DMS53 treated with DMSO at 0.1 percent for 48 hours (cell line): ENCODE measurements at regions not wholly inside any gene's neighbourhood (a gene's known extent, or its start where the extent isn't known, plus 50 kb on each side); places are given as distances from the start of the nearest gene placed in this dataset.

Experiments used
- DNase-seq: peaks from one replicate; lab custom pipeline; 2025; ENCODE audit not compliant: unreplicated experiment; lab: John Stamatoyannopoulos, UW

DNA sequence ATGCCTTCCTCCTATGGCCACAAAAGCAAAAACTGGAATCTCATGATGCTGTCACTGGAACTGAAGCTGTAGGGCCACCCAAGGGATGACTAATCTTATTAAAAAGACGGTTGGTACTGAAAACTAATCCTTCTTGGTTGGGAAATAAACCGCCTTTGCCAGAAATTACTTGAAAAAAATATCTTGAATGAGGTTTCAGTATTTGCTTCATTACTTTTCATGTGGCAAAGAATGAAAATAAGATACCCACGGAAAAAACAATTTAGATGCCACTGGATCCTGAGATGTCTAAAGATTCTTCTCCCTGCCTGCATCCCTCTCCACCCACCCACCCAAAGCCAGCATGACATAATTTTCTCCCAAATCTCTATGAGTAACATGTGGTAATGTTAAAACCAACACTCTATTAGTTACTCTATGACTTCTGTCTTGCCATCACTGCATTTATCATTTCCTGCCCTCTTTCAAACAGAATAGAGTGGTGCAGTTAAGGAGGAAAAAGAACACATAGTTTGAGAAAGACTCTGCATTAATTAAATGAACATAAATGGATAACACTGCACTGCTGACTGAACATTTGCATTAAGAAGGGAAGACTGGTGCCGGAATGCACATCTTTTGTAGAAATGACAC, 111.8 kb upstream of the DPH6 start:
- no peak for DNase-seq

DNA sequence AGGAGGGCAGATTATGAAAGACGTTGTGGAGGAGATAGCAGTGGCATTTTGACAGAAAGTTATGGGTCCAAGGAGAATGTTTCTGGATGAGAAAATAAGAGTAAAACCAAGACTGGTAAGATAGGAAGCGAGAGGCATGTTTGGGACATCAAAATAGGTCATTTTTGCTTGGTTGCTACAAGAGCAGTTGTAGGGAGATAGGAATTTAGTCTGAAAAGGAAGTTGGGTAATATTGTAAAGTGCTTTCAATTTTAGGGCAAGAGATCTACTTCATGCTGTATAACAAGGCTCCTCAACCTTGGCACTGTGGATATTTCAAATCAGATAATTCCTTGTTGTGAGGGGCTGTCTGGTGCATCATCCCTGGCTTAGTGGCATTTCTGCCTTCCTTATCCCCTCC, 118.0 kb upstream of the DPH6 start:
- DNase-seq, result no peak

DNA sequence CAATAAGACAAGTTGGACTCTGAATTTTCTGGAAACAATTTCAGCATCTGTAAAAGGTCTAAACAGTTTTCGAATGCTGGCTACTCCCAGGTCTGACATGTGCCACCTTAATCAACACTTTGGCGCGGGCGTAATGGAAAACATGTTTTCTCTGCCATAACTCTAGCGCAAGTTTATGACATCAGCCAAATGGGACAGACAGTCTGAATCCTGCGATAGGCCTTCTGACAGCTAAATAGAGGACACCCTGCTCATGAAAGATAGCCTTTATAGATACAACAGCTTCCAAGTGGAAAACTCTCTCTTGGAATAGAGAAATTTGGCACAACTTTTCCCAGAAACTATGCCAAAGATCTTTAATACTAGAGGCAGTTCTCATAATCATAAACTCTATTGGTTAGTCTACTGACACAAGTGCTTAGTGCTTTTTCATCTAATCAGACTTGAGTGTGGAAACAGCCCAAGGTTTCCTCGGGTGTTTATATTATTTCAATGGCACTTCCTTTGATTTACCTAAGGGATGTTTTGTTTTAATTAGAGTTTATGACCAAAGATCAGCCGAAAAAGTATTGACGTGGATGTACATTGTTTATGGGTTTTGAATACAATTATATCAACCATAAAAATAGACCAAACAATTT, 120.1 kb upstream of the DPH6 start:
- DNase-seq, result no peak

DNA sequence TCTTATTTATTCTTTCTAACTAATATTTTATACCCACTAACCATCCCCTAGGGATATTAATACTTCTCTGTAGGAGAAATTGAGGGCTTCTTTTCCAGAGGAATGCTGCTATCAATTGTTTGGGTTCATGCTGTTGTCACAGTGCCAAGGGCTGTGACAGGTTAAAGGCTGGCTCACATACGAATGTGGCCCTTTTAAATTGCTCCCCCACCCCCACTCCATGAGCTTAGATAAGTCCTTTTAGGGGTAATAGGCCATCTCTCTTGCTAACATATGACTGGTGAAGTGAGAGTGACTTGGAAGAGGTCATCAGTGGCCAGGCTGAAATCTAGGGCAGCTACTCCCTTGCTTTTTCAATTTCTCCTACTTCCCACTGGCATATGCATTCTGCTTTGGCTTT, 121.9 kb upstream of the DPH6 start:
- DNase-seq, result no peak

DNA sequence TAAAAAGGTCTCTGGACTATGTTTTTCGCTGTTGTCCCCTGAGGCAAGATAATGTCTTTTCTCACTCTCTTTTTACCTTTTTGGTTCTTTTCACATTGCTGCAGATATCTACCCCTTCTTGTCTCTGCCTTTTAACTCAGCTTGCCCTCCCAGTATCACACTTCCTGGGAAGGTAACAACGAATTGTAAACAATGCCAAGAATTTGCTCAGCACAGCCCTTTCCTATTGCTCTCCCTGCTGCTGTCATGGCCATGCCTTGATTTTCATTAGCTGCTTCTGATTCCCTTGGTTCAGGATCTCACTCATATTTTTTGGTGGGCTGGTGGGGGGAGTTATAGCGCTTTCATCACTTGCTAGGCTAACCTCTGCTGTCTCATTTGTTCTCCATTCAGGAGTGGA, 123.1 kb upstream of the DPH6 start:
- DNase-seq, result no peak

DNA sequence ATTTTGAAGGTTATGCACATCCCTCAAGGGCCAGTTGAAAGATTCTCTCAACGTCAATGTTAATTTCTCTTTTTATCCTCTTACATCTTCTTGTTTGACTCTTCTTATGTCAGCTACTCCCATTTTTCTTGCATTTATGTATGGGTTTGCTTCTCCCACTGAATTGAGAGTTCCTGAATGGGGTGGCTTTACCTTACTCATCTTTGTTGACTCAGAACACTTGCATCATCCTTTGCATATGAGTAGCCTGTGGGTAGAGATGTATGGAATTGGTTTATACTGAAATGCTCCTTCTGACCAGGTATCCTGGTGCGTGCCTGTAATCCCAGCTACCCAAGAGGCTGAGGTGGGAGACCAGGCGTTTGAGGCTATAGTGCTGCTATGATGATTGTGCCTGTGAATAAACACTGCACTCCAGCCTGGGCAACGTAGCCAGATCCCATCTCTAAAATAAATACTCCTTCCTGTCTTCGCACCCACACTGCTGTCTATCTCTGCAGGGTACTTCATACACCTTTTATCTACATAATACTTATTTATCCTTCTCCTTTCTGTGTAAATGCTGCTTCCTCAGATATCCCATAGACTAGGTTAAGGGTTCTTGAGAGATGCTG, 123.6 kb upstream of the DPH6 start:
- no peak for DNase-seq

DNA sequence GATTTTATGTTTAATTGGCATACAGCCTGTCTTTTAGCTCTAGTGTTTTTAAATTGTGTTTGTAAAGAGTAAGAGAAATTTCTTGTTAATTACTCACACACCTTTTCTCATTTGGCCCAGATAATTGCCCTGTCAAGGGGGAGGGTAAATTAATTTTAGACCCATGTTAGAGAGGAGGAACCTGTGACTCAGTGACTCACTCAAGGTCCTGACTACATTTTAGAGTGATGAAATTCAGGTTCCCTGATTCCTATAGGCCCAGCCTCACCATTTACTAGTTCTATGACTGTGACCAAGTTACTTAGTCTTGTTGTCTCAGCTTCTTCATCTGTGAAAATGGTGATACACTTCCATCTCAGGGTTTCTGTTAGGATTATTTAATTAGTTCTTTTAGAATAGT, 125.2 kb upstream of the DPH6 start:
- DNase-seq, result no peak

DNA sequence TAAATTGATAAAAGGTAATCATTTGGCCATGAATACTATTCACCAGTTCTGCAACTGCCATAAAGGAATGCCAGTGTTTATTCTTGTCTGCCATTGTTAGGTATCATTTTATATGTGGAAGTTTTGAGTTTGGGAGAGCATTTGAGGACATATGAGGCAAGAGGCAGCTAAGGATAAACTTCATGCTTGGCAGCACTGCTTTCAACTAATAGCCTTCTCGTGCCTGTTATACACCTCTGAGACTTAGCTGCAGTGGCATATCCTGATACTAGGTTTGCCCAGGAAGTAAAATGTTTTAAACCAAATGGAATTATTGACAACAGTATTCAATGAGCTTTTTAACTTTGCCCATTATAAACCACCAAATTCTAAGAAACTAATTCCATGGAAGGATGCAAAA, 126.0 kb upstream of the DPH6 start:
- DNase-seq, result no peak

DNA sequence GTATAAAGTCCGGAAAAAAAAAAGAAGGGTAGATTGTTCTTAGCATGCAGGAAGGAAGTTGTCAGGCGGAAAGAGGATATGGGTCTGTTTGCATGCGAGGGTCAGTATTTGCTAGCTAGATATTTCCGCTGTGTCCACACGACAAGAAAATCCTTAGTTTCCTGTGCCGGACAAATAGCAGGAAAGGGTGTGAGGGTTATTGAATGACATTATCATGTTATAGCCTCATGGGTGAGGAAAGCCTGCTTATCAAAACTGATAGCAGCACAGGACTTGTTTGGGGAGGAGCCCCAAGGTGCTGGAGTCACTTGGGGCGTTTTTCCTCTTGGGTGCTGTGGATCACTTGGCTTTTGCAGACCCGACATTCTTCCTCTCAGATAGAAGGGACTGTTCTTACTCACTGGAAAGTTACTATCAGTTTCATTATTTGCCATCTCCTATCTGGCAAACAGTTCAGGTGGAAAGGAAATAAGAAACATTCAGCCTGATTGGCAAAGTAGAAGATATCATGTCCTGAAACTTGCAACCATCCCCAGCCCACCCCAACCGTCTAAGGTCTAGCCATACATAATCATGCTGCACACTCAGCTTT, 127.2 kb upstream of the DPH6 start:
- no peak for DNase-seq

DNA sequence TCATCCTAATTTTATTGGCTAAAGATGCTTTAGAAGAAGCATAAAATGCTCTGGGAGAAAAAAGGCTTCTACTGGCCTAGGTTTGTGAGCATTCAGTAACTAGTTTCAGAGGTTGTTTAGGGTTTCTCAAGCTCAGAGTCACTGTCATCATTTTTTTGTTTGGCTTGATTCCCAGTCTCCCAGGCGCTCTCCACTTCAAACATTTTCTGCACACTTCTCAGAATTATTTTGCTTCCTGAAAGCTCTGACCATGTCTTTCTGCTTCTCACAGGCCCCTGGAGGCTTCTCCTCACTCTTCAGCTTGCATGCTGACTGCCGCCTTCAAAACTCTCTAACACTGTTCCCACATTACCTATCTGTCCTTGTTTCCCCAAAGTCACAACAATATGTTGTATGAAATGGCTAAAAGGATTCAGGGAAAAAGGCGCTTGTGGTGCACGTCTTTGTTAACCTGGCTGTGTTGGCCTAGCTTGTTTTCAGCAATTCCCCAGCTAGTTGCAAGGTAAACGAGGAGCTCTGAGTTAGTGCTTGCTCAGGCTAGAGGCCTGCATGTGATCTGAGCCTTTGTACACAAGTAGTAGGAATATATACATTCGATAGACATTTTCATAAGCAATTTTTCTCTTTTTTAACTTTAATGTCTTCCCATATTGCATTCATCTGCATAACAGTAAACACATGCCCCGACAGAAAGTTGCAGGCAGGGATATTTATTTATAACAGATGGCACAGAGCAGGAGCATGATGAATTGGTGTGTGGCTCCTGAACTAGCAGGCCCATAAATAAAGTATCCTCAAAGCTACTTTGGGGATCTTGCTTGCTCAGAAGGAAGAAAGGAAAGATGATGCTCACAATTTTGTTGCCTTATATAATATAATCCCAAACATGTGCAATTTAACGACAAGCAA, 129.2 kb upstream of the DPH6 start:
- peak; percentile 33 for DNase-seq

DNA sequence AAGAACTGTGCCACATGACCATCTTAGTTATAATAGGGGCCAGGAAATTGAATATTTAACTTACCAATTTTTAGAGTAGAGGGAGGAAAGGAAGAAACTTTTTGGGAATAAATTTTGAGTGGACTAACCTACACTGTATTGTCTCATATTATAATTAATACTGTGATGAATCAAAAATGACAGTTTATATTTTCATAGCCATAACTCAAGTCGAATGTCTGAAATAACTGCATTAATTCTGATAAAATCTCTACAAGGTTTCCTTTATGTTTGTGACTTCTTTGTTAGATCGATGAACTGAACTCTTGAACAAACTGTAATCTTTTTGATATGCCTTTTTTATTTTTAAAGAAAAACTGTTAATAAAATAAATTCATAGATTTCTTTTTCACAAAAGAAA, 132.8 kb upstream of the DPH6 start:
- no peak for DNase-seq

DNA sequence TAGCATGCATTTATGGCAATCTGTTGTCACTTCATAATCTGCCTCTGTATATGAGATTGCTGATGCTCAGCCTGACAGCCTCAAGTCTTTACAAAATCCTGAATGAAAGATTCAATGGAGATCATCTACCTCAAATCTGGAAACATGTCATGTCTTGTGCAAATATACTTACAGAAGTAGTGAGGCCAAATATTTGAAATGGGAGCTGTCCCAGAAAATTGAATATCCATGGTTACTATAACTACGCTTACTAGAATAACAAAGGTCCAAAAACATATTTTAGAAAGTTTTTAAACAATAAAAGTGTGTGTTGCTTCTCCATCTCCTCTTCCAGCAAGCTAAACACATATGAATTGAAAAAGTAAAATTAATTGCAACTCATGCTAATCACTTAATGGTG, 133.2 kb upstream of the DPH6 start:
- no peak for DNase-seq

DNA sequence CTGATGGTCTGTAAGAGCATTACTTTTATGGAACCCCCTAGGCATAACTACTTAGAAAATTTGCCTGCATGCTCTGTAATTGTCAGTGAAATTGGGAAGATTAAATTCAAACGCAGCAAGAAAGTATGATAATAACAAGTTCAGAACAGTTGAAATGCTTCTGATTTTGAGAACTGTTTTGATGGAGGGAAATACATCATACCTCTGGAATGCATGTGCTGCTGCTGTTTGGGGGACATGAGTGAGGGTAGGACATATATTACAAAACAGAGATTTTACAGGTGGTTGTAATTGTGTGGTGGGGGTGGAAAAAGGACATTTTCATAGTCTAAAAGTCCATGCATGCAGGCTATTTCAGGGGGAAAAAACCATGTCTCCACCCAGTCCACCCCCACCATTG, 135.0 kb upstream of the DPH6 start:
- DNase-seq, result no peak

DNA sequence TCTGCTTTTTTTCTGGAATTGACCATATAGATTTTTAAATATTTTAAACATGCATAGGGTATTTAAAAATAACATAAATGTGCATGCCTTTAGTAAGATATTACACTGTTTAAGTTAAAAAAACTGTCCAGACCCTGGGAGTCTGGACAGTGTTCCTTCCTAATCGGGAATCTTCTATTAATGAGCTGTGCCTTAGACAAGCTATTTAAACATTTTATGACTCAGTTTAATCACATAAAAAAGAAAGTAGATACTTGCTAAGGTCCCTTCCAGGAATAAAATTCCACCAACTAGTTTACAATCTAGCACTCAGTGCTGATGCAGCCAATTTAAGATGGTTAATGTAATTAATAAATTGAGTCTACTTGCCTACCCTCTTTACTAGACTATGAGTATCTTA, 140.4 kb upstream of the DPH6 start:
- no peak for DNase-seq

DNA sequence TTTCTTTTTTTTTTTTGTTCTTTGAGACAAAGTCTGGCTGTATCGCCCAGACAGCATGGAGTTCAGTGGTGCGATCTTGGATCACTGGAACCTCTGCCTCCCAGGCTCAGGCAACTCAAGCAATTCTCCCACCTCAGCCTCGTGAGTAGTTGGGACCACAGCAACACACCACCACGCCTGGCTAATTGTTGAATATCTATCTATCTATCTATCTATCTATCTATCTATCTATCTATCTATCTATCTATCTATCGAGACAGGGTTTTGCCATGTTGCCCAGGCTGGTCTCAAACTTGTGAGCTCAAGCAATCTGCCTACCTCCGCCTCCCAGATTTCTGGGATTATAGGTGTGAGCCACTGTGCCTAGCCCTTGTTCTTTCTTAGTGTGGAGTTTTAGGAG, 143.3 kb upstream of the DPH6 start:
- no peak for DNase-seq

DNA sequence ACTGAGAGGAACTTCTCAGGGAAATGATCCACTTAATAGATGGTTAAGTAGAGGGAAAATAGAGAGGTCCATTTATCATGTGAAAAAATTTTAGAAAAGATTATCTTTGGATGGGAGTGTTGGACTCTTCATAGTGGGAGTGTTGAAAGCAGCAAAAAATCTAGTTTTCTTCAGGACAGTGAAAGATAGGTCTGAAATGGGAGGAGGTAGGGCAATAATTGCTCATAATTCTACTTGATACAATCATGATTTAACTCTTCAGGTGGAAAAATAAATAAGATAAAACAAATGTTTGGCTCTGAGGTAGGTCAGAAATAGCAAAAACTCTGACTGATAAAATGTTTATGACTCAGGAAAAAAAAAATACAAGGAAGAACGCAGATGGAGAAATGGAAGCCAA, 144.1 kb upstream of the DPH6 start:
- DNase-seq, result no peak

DNA sequence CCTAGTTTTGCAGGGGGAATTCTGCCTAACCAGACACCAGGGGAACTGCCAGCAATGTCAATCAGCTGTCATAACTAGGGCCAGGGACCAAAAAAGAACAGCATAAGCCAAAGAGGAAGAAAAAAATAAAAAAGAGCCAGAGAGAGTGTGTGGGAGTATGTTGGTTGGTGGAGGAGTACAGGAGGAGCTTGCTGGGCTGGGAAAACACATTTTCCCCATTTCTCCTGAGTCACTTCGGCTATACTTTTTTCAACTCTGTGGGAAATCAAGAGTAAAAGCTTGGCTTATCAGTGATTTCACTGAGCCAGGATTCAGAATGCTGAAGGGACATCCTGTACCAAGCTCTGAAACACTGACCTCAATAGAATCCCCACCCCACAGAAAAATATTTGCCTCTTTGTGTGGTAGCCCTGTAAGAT, 144.7 kb upstream of the DPH6 start:
- DNase-seq, result no peak

DNA sequence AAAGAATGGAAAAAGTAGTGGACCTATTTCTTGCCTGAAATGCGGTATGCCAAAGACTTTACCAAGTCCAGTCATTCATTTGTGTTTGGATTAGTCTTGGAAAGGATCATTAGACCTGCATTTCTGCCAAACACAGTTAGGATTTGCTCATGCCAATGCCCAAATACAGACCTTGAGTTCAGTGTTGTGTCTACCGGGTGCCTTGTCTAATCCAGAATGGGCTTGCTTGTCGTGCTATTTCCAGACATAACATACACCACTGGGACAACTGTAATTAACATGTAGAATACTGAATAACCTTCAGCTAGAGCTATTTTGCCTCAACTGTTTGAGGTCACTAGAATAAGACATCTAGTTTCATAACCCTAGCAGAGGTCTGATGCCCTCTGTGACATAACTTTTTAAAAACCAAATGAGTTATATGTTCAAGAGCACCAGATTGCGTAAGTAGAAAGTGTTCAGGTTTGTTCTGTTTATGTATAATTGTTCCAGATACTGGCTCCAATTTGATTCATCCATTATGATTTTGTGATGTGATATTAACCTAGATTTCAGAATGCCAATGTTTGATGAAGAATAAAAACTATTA, 145.3 kb upstream of the DPH6 start:
- no peak for DNase-seq

DNA sequence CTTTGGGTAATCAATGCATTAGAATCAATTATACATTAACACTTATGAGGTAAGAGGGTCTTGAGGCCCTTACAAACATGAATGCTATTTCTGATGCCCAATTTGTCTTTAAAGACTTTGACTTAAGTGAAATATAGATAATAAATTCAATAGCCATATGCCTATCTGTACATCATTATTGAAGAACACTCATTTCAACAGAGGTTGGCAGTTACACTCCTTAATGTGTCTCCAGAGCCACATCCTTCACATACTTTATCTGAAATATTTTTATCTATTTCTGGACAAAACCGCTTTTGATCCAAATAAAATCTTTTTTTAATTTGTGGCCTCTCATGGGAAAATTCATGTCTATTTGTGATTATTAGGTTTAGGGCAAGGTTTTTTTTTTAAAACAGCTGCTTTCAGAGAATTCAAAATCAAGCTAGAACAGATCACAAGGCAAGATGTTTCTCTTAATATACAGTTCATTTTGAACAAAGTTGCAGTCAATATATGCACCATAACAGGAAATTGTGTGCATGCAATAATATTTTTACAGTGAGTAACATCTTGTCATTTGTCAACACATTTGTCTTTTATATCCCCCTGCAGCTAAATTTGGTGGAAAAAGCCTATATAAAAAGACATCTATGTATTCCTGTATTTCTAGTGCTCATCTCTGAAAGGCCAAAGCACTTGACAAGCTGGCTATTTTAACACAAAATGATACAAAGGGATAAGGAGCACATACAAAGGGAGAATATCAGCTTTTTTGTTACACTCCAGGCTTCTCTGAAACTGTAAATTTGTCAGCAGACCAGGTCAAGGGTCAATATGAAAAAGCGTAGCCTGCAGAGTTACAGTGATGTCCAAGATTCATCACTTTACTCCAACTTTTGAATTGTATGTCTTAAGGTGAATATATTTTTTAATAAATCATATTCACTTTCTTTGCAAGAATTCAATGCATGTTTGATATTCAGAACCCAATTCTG, 146.2 kb upstream of the DPH6 start:
- no peak for DNase-seq

DNA sequence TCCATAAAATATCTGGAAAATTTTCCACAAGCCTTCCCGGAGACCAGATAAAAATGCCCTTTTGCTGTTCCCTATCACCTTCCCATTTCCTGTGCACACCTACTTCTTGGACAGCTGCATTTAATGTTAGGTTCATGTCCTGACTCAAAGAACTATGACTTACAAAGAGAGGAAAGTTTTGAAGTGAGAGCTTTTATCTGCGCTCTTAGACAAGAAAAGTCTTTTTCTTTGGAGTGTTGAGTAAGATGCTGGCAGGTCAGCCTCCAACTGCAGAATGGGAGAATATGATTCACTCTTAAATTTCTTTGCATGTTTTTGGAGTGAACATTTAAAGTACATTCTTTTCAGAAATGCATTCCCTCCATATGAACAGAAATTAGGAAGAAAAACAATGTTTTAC, 147.3 kb upstream of the DPH6 start:
- DNase-seq, result no peak
